Activated naive CD8-positive, alpha-beta T cell treated with anti-CD3 and anti-CD28 coated beads, Interleukin-2, amount 50 U/mL, for 24 hours (primary cell): ENCODE measurements at regions not wholly inside any gene's neighbourhood (a gene's known extent, or its start where the extent isn't known, plus 50 kb on each side); places are given as distances from the start of the nearest gene placed in this dataset.

ENCODE experiments used
- ATAC-seq: fragments of 150-1000 bp; cut with Tn5 transposase; one replicate; pipeline ENCODE4 v1.10.0; 2021
- DNase-seq: peaks from one replicate; pipeline ENCODE4 v3.0.0; 2021
- H3K27ac Mint-ChIP-seq: one replicate; pipeline ENCODE4 v1.8.0; 2021; ENCODE audit warnings: mild to moderate bottlenecking, mixed read lengths
- H3K27me3 Mint-ChIP-seq: one replicate; pipeline ENCODE4 v1.8.0; 2021; ENCODE audit warnings: mixed read lengths
- H3K36me3 Mint-ChIP-seq: one replicate; pipeline ENCODE4 v1.8.0; 2021; ENCODE audit warnings: low read depth, mixed read lengths
- H3K4me1 Mint-ChIP-seq: one replicate; pipeline ENCODE4 v1.8.0; 2021; ENCODE audit warnings: mixed read lengths
- H3K4me3 Mint-ChIP-seq: one replicate; pipeline ENCODE4 v1.8.0; 2021; ENCODE audit warnings: mild to moderate bottlenecking, moderate library complexity, mixed read lengths
- H3K9me3 Mint-ChIP-seq: one replicate; pipeline ENCODE4 v1.8.0; 2021; ENCODE audit warnings: mixed read lengths

DNA sequence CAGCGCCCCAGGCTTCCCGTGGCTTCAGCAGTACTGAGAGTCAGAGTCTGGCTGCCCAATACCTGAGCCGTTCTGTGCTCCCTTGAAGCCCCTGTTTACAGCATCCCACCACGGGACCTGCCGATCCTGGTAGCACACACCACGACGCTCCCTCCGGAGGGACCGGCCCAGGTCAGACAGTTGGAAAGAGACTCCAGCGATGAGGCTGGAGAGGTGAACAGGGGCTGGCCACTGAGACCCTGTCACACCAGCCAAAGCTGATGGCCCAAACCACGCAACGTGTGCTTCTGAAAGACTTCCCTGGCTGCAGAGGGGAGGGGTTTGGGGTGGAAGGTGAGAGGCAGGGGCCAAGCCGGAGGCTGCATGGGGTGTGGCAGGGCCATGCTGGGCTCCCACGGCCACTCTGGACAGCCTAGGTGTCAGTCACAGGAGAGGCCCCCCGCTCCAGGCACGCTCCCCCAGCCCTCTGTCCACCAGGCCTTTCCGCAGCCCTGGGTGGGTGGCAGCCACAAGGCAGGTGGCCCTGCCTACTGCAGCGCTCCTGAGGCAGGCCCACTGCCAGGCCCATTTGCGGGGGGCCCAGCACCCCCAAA, 140.2 kb upstream of the CHST15 start:
- Mint-ChIP-seq H3K9me3 (peaks cover 23% of the 10 kb centered on the region), H3K4me1 (peaks cover 13% of the 10 kb centered on the region), H3K4me3 (no peak overlapping the region), H3K27me3 (no peaks in the 10 kb centered on the region), H3K36me3 (peaks cover 8% of the 10 kb centered on the region), H3K27ac (no peak overlapping the region)
- ATAC-seq (no peak), DNase-seq (no peak)

DNA sequence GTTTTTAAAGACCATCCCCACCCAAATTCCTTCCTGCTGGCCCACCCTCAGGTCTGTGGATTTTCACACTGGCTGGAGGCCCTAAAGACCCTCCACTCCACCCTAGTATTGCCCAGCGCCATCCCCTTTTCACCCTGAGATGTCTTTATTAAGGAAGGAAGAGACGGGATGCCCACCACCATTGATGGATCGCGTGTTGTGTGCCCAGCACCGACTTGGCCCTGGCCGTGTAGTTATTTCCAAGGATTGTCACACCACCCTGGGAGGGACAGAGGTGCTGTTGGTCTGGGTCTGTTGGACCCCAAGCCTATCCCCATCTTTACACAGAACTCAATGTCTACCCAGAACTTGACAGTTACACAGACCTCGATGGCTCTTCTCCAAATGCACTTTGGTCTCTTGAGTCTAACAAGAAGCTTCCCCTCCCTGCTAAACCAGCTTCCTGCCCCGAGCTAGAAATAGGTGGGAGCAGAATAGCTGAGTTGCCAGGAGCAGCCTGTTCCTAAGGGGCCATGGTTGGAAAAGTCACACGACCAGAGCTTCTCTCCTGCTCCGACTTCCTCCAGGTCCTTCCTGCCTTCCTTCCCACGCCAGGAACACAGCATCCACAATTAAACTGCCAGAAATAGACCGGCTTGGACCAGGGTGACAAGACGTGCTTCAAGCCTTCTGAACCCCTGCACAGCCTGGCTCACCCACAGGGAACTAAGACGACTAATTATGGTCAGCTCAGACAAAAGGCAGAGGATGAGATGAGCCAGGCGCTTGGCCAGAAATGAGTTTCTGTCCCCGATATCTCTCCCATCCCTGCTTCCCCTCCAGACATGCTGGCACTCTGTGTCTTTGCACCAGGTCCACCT, 139.5 kb upstream of the CHST15 start:
- no peak for ATAC-seq
- Mint-ChIP-seq H3K27me3 (no peaks in the 10 kb centered on the region), H3K27ac (no peak overlapping the region), H3K36me3 (peaks cover 8% of the 10 kb centered on the region), H3K9me3 (peaks cover 30% of the 10 kb centered on the region), H3K4me1 (peaks cover 13% of the 10 kb centered on the region), H3K4me3 (no peak overlapping the region)
- DNase-seq, result no peak

DNA sequence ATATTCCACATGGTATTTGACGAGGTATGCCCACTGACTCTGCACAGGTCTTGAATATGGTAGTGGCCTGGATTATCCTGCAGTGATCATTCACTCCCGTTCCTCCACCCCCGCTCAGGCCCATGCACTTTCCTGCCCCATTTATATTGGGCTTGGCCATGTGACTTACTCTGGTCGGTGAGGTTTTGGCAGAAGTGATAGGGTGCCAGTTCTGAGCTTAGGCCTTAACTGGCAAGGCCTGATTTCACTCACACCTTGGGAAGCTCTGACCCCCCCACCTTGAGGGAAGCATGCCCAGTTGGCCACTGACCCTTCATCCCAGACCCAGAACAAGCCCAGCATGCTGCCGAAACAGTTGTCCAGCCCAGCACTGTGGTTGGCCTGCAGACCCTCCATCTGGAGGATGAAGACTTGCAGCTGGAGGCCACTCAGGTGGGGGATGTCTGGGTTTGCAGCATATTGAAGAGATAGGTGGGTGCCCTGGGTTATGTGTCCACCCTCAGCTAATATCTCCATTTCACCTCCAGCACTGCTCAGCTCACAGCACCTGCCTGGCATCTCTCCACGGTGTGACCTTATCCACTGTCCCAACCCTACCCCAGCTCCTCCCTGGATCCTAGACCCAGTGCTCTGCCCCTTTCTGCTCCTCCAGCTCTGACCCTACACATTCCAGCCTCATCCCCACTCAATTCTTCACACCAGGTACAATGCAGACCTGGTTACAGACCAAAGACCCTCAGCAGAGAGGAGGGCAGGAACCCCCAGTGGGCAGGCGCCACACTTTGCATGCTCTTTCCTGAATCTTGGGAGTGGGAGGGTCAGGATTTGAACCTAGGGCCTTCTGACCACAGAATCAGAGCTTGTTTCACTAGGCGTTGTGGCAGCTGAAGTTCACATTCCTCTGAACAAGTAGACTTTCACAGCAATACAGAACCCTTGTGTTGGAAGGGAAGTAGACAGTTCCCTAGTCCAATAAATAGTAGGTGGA, 138.1 kb upstream of the CHST15 start:
- Mint-ChIP-seq H3K4me3 (peak overlapping the region; percentile 28), H3K36me3 (peaks cover 18% of the 10 kb centered on the region), H3K4me1 (peaks cover 20% of the 10 kb centered on the region), H3K27ac (peak overlapping the region; percentile 82), H3K9me3 (peaks cover 42% of the 10 kb centered on the region), H3K27me3 (no peaks in the 10 kb centered on the region)
- ATAC-seq (peak; percentile 75), DNase-seq (peak; percentile 32)

DNA sequence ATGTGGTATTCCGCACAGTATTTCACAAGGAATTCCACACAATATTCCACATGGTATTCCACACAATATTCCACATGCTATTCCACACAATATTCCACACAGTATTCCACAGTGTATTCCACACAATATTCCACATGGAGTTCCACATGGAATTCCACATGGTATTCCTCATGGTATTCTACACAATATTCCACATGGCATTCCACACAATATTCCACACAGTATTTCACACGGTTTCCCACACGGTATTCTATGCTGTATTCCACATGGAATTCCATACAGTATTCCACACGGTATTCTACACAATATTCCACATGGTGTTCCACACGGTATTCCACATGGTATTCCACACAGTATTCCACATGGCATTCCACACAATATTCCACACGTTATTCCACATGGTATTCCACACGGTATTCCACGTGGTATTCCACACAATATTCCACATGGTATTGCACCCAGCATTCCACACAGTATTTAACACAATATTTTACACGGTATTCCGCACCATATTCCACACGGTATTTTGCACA, 137.3 kb upstream of the CHST15 start:
- Mint-ChIP-seq H3K4me1 (peaks cover 27% of the 10 kb centered on the region), H3K4me3 (peak overlapping the region; percentile 28), H3K27me3 (peaks cover 5% of the 10 kb centered on the region), H3K27ac (peak overlapping the region; percentile 82), H3K9me3 (peaks cover 49% of the 10 kb centered on the region), H3K36me3 (peaks cover 25% of the 10 kb centered on the region)
- no peak for DNase-seq
- ATAC-seq, result no peak

DNA sequence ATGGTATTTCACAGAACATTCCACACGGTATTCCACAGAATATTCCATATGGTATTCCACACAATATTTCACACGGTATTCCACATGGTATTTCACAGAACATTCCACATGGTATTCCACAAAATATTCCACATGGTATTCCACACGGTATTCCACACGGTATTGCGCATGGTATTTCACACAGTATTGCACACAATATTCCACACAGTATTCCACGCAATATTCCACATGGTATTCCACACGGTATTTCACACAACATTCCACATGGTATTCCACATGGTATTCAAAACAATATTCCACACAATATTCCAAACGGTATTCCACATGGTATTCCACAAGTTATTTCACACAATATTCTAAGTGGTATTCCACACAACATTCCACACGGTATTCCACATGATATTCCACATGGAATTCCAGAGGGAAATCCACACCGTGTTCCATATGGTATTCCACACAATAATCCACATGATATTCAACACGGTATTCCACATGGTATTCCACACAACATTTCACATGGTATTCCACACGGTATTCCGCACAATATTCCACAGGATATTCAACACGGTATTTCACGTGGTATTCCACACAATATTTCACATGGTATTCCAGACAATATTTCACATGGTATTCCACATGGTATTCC, 136.7 kb upstream of the CHST15 start:
- Mint-ChIP-seq H3K4me1 (peaks cover 28% of the 10 kb centered on the region), H3K4me3 (peak overlapping the region; percentile 28), H3K27me3 (peaks cover 5% of the 10 kb centered on the region), H3K36me3 (peaks cover 25% of the 10 kb centered on the region), H3K9me3 (peaks cover 49% of the 10 kb centered on the region), H3K27ac (peak overlapping the region; percentile 82)
- DNase-seq (no peak), ATAC-seq (no peak)

DNA sequence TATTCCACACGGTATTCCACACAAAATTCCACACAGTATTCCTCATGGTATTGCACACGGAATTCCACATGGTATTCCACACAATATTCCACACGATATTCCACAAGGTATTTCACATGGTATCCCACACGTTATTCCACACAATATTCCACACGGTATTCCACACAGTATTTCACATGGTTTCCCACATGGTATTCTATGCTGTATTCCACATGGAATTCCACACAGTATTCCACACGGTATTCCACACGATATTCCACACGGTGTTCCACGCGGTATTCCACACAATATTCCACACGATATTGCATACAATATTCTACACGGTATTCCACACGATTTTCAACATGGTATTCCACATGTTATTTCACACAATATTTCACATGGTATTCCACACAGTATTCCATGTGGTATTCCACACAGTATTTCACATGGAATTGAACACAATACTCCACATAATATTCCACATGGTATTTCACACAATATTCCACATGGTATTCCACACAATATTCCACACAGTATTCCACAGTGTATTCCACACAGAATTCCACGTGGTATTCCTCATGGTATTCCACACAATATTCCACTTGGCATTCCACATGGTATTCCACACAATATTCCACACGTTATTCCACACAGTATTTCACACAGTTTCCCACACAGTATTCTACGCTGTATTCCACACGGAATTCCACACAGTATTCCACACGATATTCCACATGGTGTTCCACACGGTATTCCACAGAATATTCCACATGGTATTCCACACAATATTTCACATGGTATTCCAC, 136.0 kb upstream of the CHST15 start:
- Mint-ChIP-seq H3K36me3 (peaks cover 25% of the 10 kb centered on the region), H3K9me3 (peaks cover 49% of the 10 kb centered on the region), H3K27me3 (peaks cover 5% of the 10 kb centered on the region), H3K4me1 (peaks cover 28% of the 10 kb centered on the region), H3K4me3 (peak overlapping the region; percentile 17), H3K27ac (peak overlapping the region; percentile 82)
- no peak for ATAC-seq
- no peak for DNase-seq

DNA sequence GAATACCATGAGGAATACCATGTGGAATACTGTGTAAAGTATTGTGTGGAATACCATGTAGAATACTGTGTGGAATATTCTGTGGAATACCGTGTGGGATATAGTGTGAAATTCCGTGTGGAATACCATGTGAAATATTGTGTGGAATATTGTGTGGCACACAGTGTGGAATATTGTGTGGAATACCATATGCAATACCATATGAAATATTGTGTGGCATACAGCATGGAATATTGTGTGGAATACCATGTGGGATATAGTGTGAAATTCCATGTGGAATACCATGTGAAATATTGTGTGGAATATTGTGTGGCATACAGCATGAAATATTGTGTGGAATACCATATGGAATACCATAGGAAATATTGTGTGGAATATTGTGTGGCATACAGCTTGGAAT, 135.1 kb upstream of the CHST15 start:
- peaks cover 49% of the 10 kb centered on the region for H3K9me3 Mint-ChIP-seq
- peaks cover 28% of the 10 kb centered on the region for H3K4me1 Mint-ChIP-seq
- H3K36me3 Mint-ChIP-seq, result peaks cover 25% of the 10 kb centered on the region
- ATAC-seq, result no peak
- H3K27me3 Mint-ChIP-seq, result peaks cover 5% of the 10 kb centered on the region
- H3K27ac Mint-ChIP-seq, result peak overlapping the region; percentile 90
- H3K4me3 Mint-ChIP-seq, result peak overlapping the region; percentile 6
- no peak for DNase-seq

DNA sequence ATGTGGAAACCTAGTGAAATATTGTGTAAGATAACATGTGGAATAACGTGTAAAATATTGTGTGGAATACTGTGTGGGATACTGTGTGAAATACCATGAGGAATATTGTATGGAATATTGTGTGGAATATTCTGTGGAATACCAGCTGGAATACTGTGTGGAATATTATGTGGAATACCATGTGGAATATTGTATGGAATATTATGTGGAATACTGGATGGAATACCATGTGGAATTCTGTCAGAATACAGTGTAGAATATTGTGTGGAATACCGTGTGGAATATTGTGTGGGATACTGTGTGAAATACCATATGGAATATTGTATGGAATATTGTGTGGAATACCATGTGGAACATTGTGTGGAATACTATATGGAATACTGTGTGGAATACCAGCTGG, 134.6 kb upstream of the CHST15 start:
- Mint-ChIP-seq H3K27ac (peak overlapping the region; percentile 90), H3K27me3 (peaks cover 5% of the 10 kb centered on the region), H3K4me3 (peak overlapping the region; percentile 48), H3K36me3 (peaks cover 25% of the 10 kb centered on the region), H3K9me3 (peaks cover 49% of the 10 kb centered on the region), H3K4me1 (peaks cover 28% of the 10 kb centered on the region)
- DNase-seq (no peak), ATAC-seq (no peak)

DNA sequence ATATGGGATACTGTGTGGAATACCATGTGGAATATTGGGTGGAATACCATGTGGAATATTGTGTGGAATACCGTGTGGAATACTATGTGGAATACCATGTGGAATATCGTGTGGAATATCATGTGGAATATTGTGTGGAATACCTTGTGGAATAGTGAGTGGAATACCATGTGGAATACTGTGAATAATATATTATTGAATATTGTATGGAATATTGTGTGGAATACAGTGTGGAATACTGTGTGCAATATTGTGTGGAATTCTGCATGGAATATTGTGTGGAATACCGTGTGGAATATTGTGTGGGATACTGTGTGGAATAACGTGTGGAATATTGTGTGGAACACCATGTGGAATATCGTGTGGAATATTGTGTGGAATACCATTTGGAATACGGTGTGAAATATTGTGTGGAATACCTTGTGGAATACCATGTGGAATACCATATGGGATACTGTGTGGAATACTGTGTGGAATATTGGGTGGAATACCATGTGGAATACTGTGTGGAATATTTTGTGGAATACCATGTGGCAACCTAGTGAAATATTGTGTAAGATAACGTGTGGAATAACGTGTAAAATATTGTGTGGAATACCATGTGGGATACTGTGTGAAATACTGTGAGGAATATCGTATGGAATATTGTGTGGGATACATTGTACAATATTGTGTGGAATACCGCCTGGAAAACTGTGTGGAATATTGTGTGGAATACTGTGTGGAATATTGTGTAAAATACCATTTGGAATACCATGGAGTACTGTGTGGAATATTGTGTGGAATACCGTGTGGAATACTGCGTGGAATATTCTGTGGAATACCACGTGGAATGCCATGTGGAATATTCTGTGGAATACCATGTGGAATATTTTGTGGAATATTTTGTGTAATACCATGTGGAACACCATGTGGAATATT, 133.9 kb upstream of the CHST15 start:
- Mint-ChIP-seq H3K4me3 (peak overlapping the region; percentile 48), H3K4me1 (peaks cover 29% of the 10 kb centered on the region), H3K9me3 (peaks cover 49% of the 10 kb centered on the region), H3K27ac (peak overlapping the region; percentile 90), H3K36me3 (peaks cover 25% of the 10 kb centered on the region), H3K27me3 (peaks cover 5% of the 10 kb centered on the region)
- ATAC-seq (no peak), DNase-seq (no peak)

DNA sequence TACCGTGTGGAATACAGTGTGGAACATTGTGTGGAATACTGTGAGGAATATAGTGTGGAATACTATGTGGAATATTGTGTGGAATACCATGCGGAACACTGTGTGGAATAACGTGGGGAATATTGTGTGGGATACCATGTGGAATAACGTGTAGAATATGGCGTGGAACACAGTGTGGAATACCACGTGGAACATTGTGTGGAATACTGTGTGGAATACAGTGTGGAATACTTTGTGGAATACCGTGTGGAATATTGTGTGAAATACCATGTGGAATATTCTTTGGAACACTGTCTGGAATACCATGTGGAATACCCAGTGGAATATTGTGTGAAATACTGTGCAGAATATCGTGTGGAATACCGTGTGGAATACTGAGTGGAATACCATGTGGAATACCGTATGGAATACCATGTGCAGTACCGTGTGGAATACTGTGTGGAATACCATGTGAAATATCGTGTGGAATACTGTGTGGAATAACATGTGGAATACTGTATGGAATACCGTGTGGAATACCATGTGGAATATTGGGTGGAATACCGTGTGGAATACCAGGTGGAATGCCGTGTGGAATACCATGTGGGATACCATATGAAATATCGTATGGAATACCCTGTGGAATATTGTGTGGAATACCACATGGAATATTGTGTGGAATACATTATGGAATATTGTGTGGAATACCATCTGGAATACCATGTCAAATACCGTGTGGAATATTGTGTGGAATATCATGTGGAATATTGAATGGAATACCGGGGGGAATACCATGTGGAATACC, 133.1 kb upstream of the CHST15 start:
- peaks cover 36% of the 10 kb centered on the region for H3K4me1 Mint-ChIP-seq
- peak overlapping the region; percentile 48 for H3K4me3 Mint-ChIP-seq
- no peak for ATAC-seq
- peaks cover 49% of the 10 kb centered on the region for H3K9me3 Mint-ChIP-seq
- peaks cover 5% of the 10 kb centered on the region for H3K27me3 Mint-ChIP-seq
- H3K36me3 Mint-ChIP-seq, result peaks cover 25% of the 10 kb centered on the region
- DNase-seq, result no peak
- H3K27ac Mint-ChIP-seq, result peak overlapping the region; percentile 90

DNA sequence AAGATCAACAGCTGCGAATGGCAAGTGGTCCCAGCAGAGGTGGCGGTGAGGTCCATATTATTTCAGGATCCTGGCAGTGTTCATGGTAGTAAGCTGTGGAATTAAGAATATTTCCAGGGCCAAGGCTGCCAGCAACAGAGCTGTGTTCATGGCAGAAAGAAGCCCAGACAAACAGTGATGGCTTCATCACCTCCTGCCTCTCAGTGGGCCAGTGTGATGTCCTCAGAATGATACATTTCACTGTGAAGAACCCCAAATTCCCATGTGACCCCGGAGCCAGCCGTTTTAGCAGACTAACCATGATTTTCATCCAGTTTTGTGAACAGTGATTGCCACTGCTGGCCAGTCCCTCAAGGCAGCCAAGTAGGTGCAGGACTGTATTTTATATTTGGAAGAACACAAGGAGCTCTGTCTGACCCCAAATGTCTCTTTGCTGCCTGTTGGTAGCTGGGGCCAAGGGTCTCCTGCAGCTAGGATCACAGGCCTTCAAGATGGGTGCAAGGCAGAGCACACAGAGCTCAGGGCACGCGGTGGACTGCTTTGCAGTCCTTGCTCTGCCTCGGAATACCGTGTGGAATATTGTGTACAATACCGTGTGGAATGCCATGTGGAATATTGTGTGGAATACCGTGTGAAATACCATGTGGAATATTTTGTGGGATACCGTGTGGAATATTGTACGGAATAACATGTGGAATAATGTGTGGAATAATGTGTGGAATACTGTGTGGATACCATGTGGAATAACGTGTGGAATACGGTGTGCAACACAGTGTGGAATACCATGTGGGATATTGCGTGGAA, 132.3 kb upstream of the CHST15 start:
- ATAC-seq (peak; percentile 64), DNase-seq (peak; percentile 8)
- Mint-ChIP-seq H3K27ac (peak overlapping the region; percentile 90), H3K9me3 (peaks cover 45% of the 10 kb centered on the region), H3K27me3 (peaks cover 5% of the 10 kb centered on the region), H3K36me3 (peaks cover 20% of the 10 kb centered on the region), H3K4me3 (peak overlapping the region; percentile 48), H3K4me1 (peaks cover 36% of the 10 kb centered on the region)
